Motor neuron (in vitro differentiated cells): ENCODE measurements at regions not wholly inside any gene's neighbourhood (a gene's known extent, or its start where the extent isn't known, plus 50 kb on each side); places are given as distances from the start of the nearest gene placed in this dataset.
A peak's percentile ranks its signal among the peaks of the same experiment; 100 is the strongest.

Experiments used
- ATAC-seq, 8 experiments: fragments of 200-7000 bp; cut with Tn5 transposase; replicated peaks in 6 of 8; 2 replicates each; pipeline ENCODE4 v1.8.0; 2021; ENCODE audit warnings: mild to moderate bottlenecking in 8 of 8, moderate library complexity in 8 of 8
- H3K27ac ChIP-seq, 2 donors: fragments of 250-450 bp; sonication (Bioruptor Pico); 2 replicates each; pipeline ENCODE4 v1.9.0; 2021; ENCODE audit warnings: antibody characterized with exemption in 2 of 2, mild to moderate bottlenecking in 2 of 2, moderate library complexity in 1 of 2
- H3K4me1 ChIP-seq, 2 donors: fragments of 250-450 bp; sonication (Bioruptor Pico); replicated peaks in 1 of 2; 2 replicates each; pipeline ENCODE4 v1.6.1; 2021; ENCODE audit warnings: antibody characterized with exemption in 2 of 2, mild to moderate bottlenecking in 2 of 2, moderate library complexity in 1 of 2
- H3K4me3 ChIP-seq, 5 donors: fragments of 250-450 bp; sonication (Bioruptor Pico); 2 replicates each; pipeline ENCODE4 v1.9.0; 2021; ENCODE audit warnings: antibody characterized with exemption in 5 of 5, mild to moderate bottlenecking in 5 of 5, moderate library complexity in 4 of 5
- WGBS, 10 experiments: fragments of 450-650 bp; shearing (Covaris generic); methylation state at CpG; one replicate each; pipeline ENCODE4 v1.0.0; 2022; 5-methylcytosine and 5-hydroxymethylcytosine counted together
- in situ Hi-C, 9 experiments: fragments of 400-800 bp; cut with MboI; loops; one replicate each; pipeline ENCODE4 v1.15.0; 2021; ENCODE audit warnings: low sequenced_read_pairs in 9 of 9, low pct_unique_long_range_greater_than_20kb in 2 of 9; ENCODE audit not compliant: unreplicated experiment in 9 of 9

- no peak overlapping the region for H3K27ac ChIP-seq
- H3K4me1 ChIP-seq: peaks cover 9 to 17% of the 10 kb centered on the region in 2 donors
- in situ Hi-C loops: no loop called here
- ATAC-seq: peak in 3 of 8 experiments; percentile 6 to 83 (median 81)
- no peak overlapping the region for H3K4me3 ChIP-seq
- 0 to 100% (median 63%) methylated on average over 1 to 6 of the region's 6 CpGs for WGBS, 10 experiments
These were observed 53.0 kb upstream of the CCDC150 start for GRCh38 chr2:196586511-196586991.

GRCh38 chr2:196587056-196587455 lies 52.5 kb upstream of the CCDC150 start:
- in situ Hi-C loops: no loop called here
- H3K4me1 ChIP-seq: peaks cover 9 to 20% of the 10 kb centered on the region in 2 donors
- no peak for ATAC-seq
- H3K27ac ChIP-seq: no peak overlapping the region
- WGBS, 10 experiments: 0 to 100% (median 73%) methylated on average over 1 to 3 of the region's 3 CpGs
- H3K4me3 ChIP-seq: no peak overlapping the region

- peaks cover 9 to 20% of the 10 kb centered on the region in 2 donors for H3K4me1 ChIP-seq
- WGBS, 10 experiments: 0 to 67% (median 28%) methylated on average over 1 of the region's 1 CpG; no CpG with 5 or more reads in 2 of the 10 experiments
- H3K27ac ChIP-seq: no peak overlapping the region
- no peak for ATAC-seq
- in situ Hi-C loops: no loop called here
- H3K4me3 ChIP-seq: no peak overlapping the region
These were observed 51.8 kb upstream of the CCDC150 start for GRCh38 chr2:196587739-196588138.

- WGBS, 10 experiments: 33 to 100% (median 90%) methylated on average over 1 of the region's 1 CpG; no CpG with 5 or more reads in 4 of the 10 experiments
- H3K27ac ChIP-seq: no peak overlapping the region
- H3K4me3 ChIP-seq: no peak overlapping the region
- peaks cover 15 to 22% of the 10 kb centered on the region in 2 donors for H3K4me1 ChIP-seq
- peak in 1 of 8 experiments; percentile 56 for ATAC-seq
- in situ Hi-C loops: no loop called here
These were observed 50.1 kb upstream of the CCDC150 start for GRCh38 chr2:196589419-196589818.
